Brain microvascular endothelial cell (primary cell): ENCODE measurements at regions not wholly inside any gene's neighbourhood (a gene's known extent, or its start where the extent isn't known, plus 50 kb on each side); places are given as distances from the start of the nearest gene placed in this dataset.

Experiments used
- DNase-seq: peaks from one replicate; pipeline ENCODE4 v3.0.0-alpha.2; 2020
- H3K27ac ChIP-seq: fragments of 250-450 bp; sonication (Bioruptor Pico); 2 replicates; pipeline ENCODE4 v1.5.1; 2020; ENCODE audit warnings: mild to moderate bottlenecking, moderate library complexity
- H3K27me3 ChIP-seq: fragments of 250-450 bp; sonication (Bioruptor Pico); replicated peaks from 2 replicates; pipeline ENCODE4 v1.5.1; 2020; ENCODE audit warnings: mild to moderate bottlenecking
- H3K36me3 ChIP-seq: fragments of 250-450 bp; sonication (Bioruptor Pico); replicated peaks from 2 replicates; pipeline ENCODE4 v1.5.1; 2020; ENCODE audit warnings: mild to moderate bottlenecking
- H3K4me3 ChIP-seq: 2 replicates; pipeline ENCODE4 v1.5.1; 2011; ENCODE audit warnings: low read depth, mild to moderate bottlenecking, control low read depth, low read length, moderate library complexity
- CTCF ChIP-seq: IDR thresholded peaks from 2 replicates; pipeline ENCODE4 v1.5.1; 2011; ENCODE audit warnings: low read depth, mild to moderate bottlenecking, moderate library complexity, low read length, control low read depth, inconsistent platforms; ENCODE audit errors: missing control alignments
- in situ Hi-C: cut with HindIII; loops from 2 replicates; pipeline ENCODE4 v1.10.0; 2017; ENCODE audit warnings: low sequenced_read_pairs, low pct_ligation_motif_present

DNA sequence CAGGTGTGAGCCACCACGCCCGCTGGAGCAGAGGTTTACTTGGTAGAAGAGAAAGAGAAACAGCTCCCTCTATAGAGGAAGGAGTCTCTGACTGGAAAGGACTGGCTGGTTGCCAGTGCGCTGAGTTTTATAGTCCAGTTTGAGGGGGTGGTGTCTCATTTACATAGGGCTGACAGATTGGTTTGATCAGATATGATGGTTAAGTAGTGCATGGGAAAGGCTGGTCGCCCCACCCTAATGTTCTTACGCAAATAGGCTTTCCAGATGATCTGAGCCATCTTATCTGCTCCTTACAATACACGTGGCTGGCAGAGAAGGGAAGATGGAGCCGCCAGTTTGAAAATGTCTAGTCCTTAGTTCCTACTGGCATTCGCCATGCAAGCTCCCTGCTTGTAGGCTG, 439.5 kb downstream of the NAF1 start:
- H3K27ac ChIP-seq = no peak overlapping the region
- H3K36me3 ChIP-seq = no peaks in the 10 kb centered on the region
- TF ChIP-seq CTCF = no peak
- H3K4me3 ChIP-seq = no peak overlapping the region
- no peaks in the 10 kb centered on the region for H3K27me3 ChIP-seq
- in situ Hi-C loops = no loop called here
- DNase-seq = no peak

- Histone ChIP-seq H3K27ac (no peak overlapping the region), H3K4me3 (no peak overlapping the region), H3K36me3 (no peaks in the 10 kb centered on the region), H3K27me3 (no peaks in the 10 kb centered on the region)
- TF ChIP-seq CTCF = no peak
- in situ Hi-C loops = no loop called here
- no peak for DNase-seq
Measured at GRCh38 chr4:162715401-162715800, 451.3 kb downstream of the NAF1 start.

- Histone ChIP-seq H3K4me3 (no peak overlapping the region), H3K36me3 (no peaks in the 10 kb centered on the region), H3K27me3 (no peaks in the 10 kb centered on the region), H3K27ac (no peak overlapping the region)
- in situ Hi-C loops = no loop called here
- no peak for DNase-seq
- TF ChIP-seq CTCF = no peak
Measured at GRCh38 chr4:162707962-162708361, 458.7 kb downstream of the NAF1 start.

GRCh38 chr4:162706632-162707031, 460.1 kb downstream of the NAF1 start:
- no peak for DNase-seq
- TF ChIP-seq CTCF = no peak
- no peaks in the 10 kb centered on the region for H3K27me3 ChIP-seq
- in situ Hi-C loops = no loop called here
- no peaks in the 10 kb centered on the region for H3K36me3 ChIP-seq
- no peak overlapping the region for H3K4me3 ChIP-seq
- H3K27ac ChIP-seq = no peak overlapping the region

- TF ChIP-seq CTCF = no peak
- H3K36me3 ChIP-seq = no peaks in the 10 kb centered on the region
- no peak overlapping the region for H3K27ac ChIP-seq
- H3K4me3 ChIP-seq = no peak overlapping the region
- in situ Hi-C loops = no loop called here
- no peak for DNase-seq
- H3K27me3 ChIP-seq = no peaks in the 10 kb centered on the region
Measured at GRCh38 chr4:162706051-162706450, 460.6 kb downstream of the NAF1 start.

GRCh38 chr4:162705130-162705803, 461.4 kb downstream of the NAF1 start:
- Histone ChIP-seq H3K27me3 (no peaks in the 10 kb centered on the region), H3K27ac (no peak overlapping the region), H3K36me3 (no peaks in the 10 kb centered on the region), H3K4me3 (no peak overlapping the region)
- in situ Hi-C loops = no loop called here
- TF ChIP-seq CTCF = no peak
- DNase-seq = no peak
